Activated CD8-positive, alpha-beta memory T cell treated with anti-CD3 and anti-CD28 coated beads, Interleukin-2, amount 10 ng/mL, durations not matched to agents 7 days and 5 days (primary cell): ENCODE measurements at regions not wholly inside any gene's neighbourhood (a gene's known extent, or its start where the extent isn't known, plus 50 kb on each side); places are given as distances from the start of the nearest gene placed in this dataset.
A peak's percentile ranks its signal among the peaks of the same experiment; 100 is the strongest.

Experiments
- ATAC-seq: fragments of 150-1000 bp; cut with Tn5 transposase; one replicate; pipeline ENCODE4 v1.10.0; 2021; ENCODE audit warnings: moderate library complexity
- CTCF ChIA-PET: fragments of 350-600 bp; sonication (Branson Sonifier 250); formaldehyde crosslinking; loops from one replicate; lab custom pipeline; 2021; ENCODE audit warnings: antibody characterized with exemption; lab: Charles Lee
- DNase-seq: peaks from one replicate; pipeline ENCODE4 v3.0.0-alpha.2; 2020
- H3K27ac Mint-ChIP-seq: one replicate; pipeline ENCODE4 v1.8.0; 2021; ENCODE audit warnings: mild to moderate bottlenecking, mixed read lengths
- H3K27me3 Mint-ChIP-seq: one replicate; pipeline ENCODE4 v1.8.0; 2021; ENCODE audit warnings: mixed read lengths
- H3K36me3 Mint-ChIP-seq: one replicate; pipeline ENCODE4 v1.8.0; 2021; ENCODE audit warnings: mild to moderate bottlenecking, mixed read lengths
- H3K4me1 Mint-ChIP-seq: one replicate; pipeline ENCODE4 v1.8.0; 2021; ENCODE audit warnings: mixed read lengths
- H3K4me3 Mint-ChIP-seq: one replicate; pipeline ENCODE4 v1.8.0; 2021; ENCODE audit warnings: mild to moderate bottlenecking, moderate library complexity, mixed read lengths
- H3K9me3 Mint-ChIP-seq: one replicate; pipeline ENCODE4 v1.8.0; 2022; ENCODE audit warnings: low read depth, mixed read lengths

GRCh38 chr15:70533931-70534742, 229.2 kb downstream of the UACA start:
- H3K36me3 Mint-ChIP-seq = peaks cover 1% of the 10 kb centered on the region
- peaks cover 25% of the 10 kb centered on the region for H3K27me3 Mint-ChIP-seq
- CTCF ChIA-PET = interaction anchor here (0.9 to 2.3 kb wide), 7 partner anchors 7 to 67 kb away, joined by 3 to 13 read pairs (median 7); no protein-coding TSS in a partner anchor
- H3K9me3 Mint-ChIP-seq = no peaks in the 10 kb centered on the region
- H3K4me1 Mint-ChIP-seq = peaks cover 39% of the 10 kb centered on the region
- DNase-seq = no peak
- H3K4me3 Mint-ChIP-seq = peak overlapping the region; percentile 71
- H3K27ac Mint-ChIP-seq = peak overlapping the region; percentile 89
- ATAC-seq = no peak

GRCh38 chr15:70532531-70533186, 230.7 kb downstream of the UACA start:
- peaks cover 54% of the 10 kb centered on the region for H3K4me1 Mint-ChIP-seq
- no peak overlapping the region for H3K27ac Mint-ChIP-seq
- H3K27me3 Mint-ChIP-seq = peaks cover 17% of the 10 kb centered on the region
- ATAC-seq (no peak), DNase-seq (peak; percentile 32)
- CTCF ChIA-PET = no interaction called here
- H3K4me3 Mint-ChIP-seq = no peak overlapping the region
- peaks cover 3% of the 10 kb centered on the region for H3K9me3 Mint-ChIP-seq
- peaks cover 9% of the 10 kb centered on the region for H3K36me3 Mint-ChIP-seq

- peaks cover 63% of the 10 kb centered on the region for H3K4me1 Mint-ChIP-seq
- H3K27me3 Mint-ChIP-seq = peaks cover 17% of the 10 kb centered on the region
- ATAC-seq = no peak
- H3K36me3 Mint-ChIP-seq = peaks cover 11% of the 10 kb centered on the region
- CTCF ChIA-PET = no interaction called here
- H3K4me3 Mint-ChIP-seq = no peak overlapping the region
- no peak overlapping the region for H3K27ac Mint-ChIP-seq
- peaks cover 3% of the 10 kb centered on the region for H3K9me3 Mint-ChIP-seq
- peak; percentile 16 for DNase-seq
These were observed 231.8 kb downstream of the UACA start for GRCh38 chr15:70531576-70531975.

GRCh38 chr15:70530906-70531305, 232.5 kb downstream of the UACA start:
- CTCF ChIA-PET = interaction anchor here (0.8 to 1.4 kb wide), 3 partner anchors 17 to 22 kb away, joined by 3 read pairs; no protein-coding TSS in a partner anchor
- Mint-ChIP-seq H3K27me3 (peaks cover 17% of the 10 kb centered on the region), H3K4me1 (peaks cover 62% of the 10 kb centered on the region), H3K36me3 (peaks cover 11% of the 10 kb centered on the region), H3K4me3 (no peak overlapping the region), H3K27ac (no peak overlapping the region), H3K9me3 (peaks cover 3% of the 10 kb centered on the region)
- ATAC-seq (no peak), DNase-seq (peak; percentile 34)

- peaks cover 18% of the 10 kb centered on the region for H3K27me3 Mint-ChIP-seq
- no peak overlapping the region for H3K4me3 Mint-ChIP-seq
- peaks cover 11% of the 10 kb centered on the region for H3K36me3 Mint-ChIP-seq
- DNase-seq (peak; percentile 28), ATAC-seq (no peak)
- no peak overlapping the region for H3K27ac Mint-ChIP-seq
- H3K4me1 Mint-ChIP-seq = peaks cover 58% of the 10 kb centered on the region
- CTCF ChIA-PET = interaction anchor here (0.8 to 1.4 kb wide), 3 partner anchors 16 to 21 kb away, joined by 3 read pairs; no protein-coding TSS in a partner anchor
- H3K9me3 Mint-ChIP-seq = peaks cover 3% of the 10 kb centered on the region
These were observed 232.9 kb downstream of the UACA start for GRCh38 chr15:70530503-70530902.

GRCh38 chr15:70530017-70530499, 233.3 kb downstream of the UACA start:
- Mint-ChIP-seq H3K4me3 (no peak overlapping the region), H3K4me1 (peaks cover 54% of the 10 kb centered on the region)
- CTCF ChIA-PET = interaction anchor here (0.8 to 1.4 kb wide), 3 partner anchors 16 to 21 kb away, joined by 3 read pairs; no protein-coding TSS in a partner anchor

GRCh38 chr15:70528816-70529215, 234.5 kb downstream of the UACA start:
- DNase-seq (peak; percentile 40), ATAC-seq (no peak)
- peaks cover 20% of the 10 kb centered on the region for H3K27me3 Mint-ChIP-seq
- peaks cover 41% of the 10 kb centered on the region for H3K4me1 Mint-ChIP-seq
- peaks cover 3% of the 10 kb centered on the region for H3K9me3 Mint-ChIP-seq
- peaks cover 11% of the 10 kb centered on the region for H3K36me3 Mint-ChIP-seq
- CTCF ChIA-PET = interaction anchor here (1.2 to 2.7 kb wide), 7 partner anchors 7 to 1066 kb away, joined by 3 to 16 read pairs (median 6); no protein-coding TSS in a partner anchor
- peak overlapping the region; percentile 14 for H3K4me3 Mint-ChIP-seq
- peak overlapping the region; percentile 92 for H3K27ac Mint-ChIP-seq

More at GRCh38 chr15:70530017-70530499, 233.3 kb downstream of the UACA start:
- DNase-seq (no peak), ATAC-seq (no peak)
- H3K36me3 Mint-ChIP-seq = peaks cover 11% of the 10 kb centered on the region
- H3K27ac Mint-ChIP-seq = no peak overlapping the region
- H3K27me3 Mint-ChIP-seq = peaks cover 20% of the 10 kb centered on the region
- H3K9me3 Mint-ChIP-seq = peaks cover 3% of the 10 kb centered on the region

GRCh38 chr15:70528270-70528706, 235.1 kb downstream of the UACA start:
- peaks cover 3% of the 10 kb centered on the region for H3K9me3 Mint-ChIP-seq
- CTCF ChIA-PET = interaction anchor here (1.2 to 2.7 kb wide), 7 partner anchors 7 to 1066 kb away, joined by 3 to 16 read pairs (median 6); no protein-coding TSS in a partner anchor
- DNase-seq (peak; percentile 76), ATAC-seq (peak; percentile 95)
- peak overlapping the region; percentile 63 for H3K4me3 Mint-ChIP-seq
- H3K27me3 Mint-ChIP-seq = peaks cover 18% of the 10 kb centered on the region
- peaks cover 9% of the 10 kb centered on the region for H3K36me3 Mint-ChIP-seq
- peaks cover 39% of the 10 kb centered on the region for H3K4me1 Mint-ChIP-seq
- H3K27ac Mint-ChIP-seq = peak overlapping the region; percentile 92

GRCh38 chr15:70526974-70527325, 236.4 kb downstream of the UACA start:
- peaks cover 39% of the 10 kb centered on the region for H3K4me1 Mint-ChIP-seq
- H3K4me3 Mint-ChIP-seq = peak overlapping the region; percentile 27
- DNase-seq = peak; percentile 31
- H3K9me3 Mint-ChIP-seq = peaks cover 3% of the 10 kb centered on the region
- H3K27me3 Mint-ChIP-seq = peaks cover 13% of the 10 kb centered on the region
- H3K36me3 Mint-ChIP-seq = peaks cover 9% of the 10 kb centered on the region
- CTCF ChIA-PET = interaction anchor here (0.9 to 2.7 kb wide), 7 partner anchors 9 to 435 kb away, joined by 3 to 16 read pairs (median 3); no protein-coding TSS in a partner anchor
- ATAC-seq = no peak
- H3K27ac Mint-ChIP-seq = peak overlapping the region; percentile 50

GRCh38 chr15:70526221-70526973, 237.0 kb downstream of the UACA start:
- peaks cover 3% of the 10 kb centered on the region for H3K9me3 Mint-ChIP-seq
- peaks cover 12% of the 10 kb centered on the region for H3K27me3 Mint-ChIP-seq
- ATAC-seq (peak; percentile 43), DNase-seq (peak; percentile 67)
- peak overlapping the region; percentile 27 for H3K4me3 Mint-ChIP-seq
- CTCF ChIA-PET = interaction anchor here (0.9 to 2.7 kb wide), 7 partner anchors 9 to 434 kb away, joined by 3 to 16 read pairs (median 3); no protein-coding TSS in a partner anchor
- H3K36me3 Mint-ChIP-seq = peaks cover 9% of the 10 kb centered on the region
- H3K27ac Mint-ChIP-seq = peak overlapping the region; percentile 50
- H3K4me1 Mint-ChIP-seq = peaks cover 39% of the 10 kb centered on the region

- Mint-ChIP-seq H3K36me3 (peaks cover 9% of the 10 kb centered on the region), H3K4me1 (peaks cover 39% of the 10 kb centered on the region), H3K9me3 (peaks cover 3% of the 10 kb centered on the region), H3K27ac (no peak overlapping the region), H3K27me3 (peaks cover 13% of the 10 kb centered on the region), H3K4me3 (no peak overlapping the region)
- DNase-seq (no peak), ATAC-seq (no peak)
- CTCF ChIA-PET = interaction anchor here (4.1 kb wide), 1 partner anchor 12 kb away, joined by 21 read pairs; no protein-coding TSS in a partner anchor
These were observed 237.8 kb downstream of the UACA start for GRCh38 chr15:70525551-70525950.

GRCh38 chr15:70524470-70524869, 238.9 kb downstream of the UACA start:
- H3K27ac Mint-ChIP-seq = no peak overlapping the region
- H3K36me3 Mint-ChIP-seq = peaks cover 9% of the 10 kb centered on the region
- peaks cover 3% of the 10 kb centered on the region for H3K9me3 Mint-ChIP-seq
- no peak overlapping the region for H3K4me3 Mint-ChIP-seq
- CTCF ChIA-PET = interaction anchor here (4.1 kb wide), 1 partner anchor 11 kb away, joined by 21 read pairs; no protein-coding TSS in a partner anchor
- DNase-seq (peak; percentile 29), ATAC-seq (no peak)
- H3K27me3 Mint-ChIP-seq = peaks cover 22% of the 10 kb centered on the region
- peaks cover 35% of the 10 kb centered on the region for H3K4me1 Mint-ChIP-seq
